ENCODE measurements at regions not wholly inside any gene's neighbourhood (a gene's known extent, or its start where the extent isn't known, plus 50 kb on each side); places are given as distances from the start of the nearest gene placed in this dataset.
"Not testable (repeated sequence)": the region's sequence is repeated elsewhere in the genome, so short reads cannot be mapped to it uniquely, and the experiment has no call there.

GRCh38 chr2:21194147-21194546 is 70.4 kb downstream of the TDRD15 start:
- no peak for DNase-seq

DNA sequence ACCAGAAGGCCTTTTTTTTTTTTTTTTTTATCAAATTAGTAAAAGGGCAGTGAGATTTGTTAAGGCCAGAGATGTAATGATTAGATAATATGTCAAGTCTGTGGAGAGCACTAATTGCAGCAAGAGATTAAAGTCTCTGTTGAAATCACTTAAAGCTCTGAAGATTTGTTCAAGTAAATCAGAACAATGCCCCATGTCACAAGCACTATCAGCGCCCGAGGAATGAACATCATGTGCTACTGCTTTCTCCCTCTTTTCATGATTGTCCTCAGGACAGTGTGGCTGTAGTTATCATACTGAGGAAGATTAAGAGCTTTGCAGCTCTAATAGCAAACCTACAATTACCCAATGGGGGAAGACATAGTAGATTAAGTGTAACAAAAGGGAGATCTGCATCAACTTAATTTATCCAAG is 71.1 kb downstream of the TDRD15 start:
- no peak for DNase-seq

- DNase-seq = no peak
Observed at GRCh38 chr2:21195326-21195725, 71.6 kb downstream of the TDRD15 start.

- DNase-seq = no peak
Observed at GRCh38 chr2:21198637-21199036, 74.9 kb downstream of the TDRD15 start.

- DNase-seq = no peak
Observed at GRCh38 chr2:21203976-21204375, 80.2 kb downstream of the TDRD15 start.

GRCh38 chr2:21214085-21214484 is 90.3 kb downstream of the TDRD15 start:
- not testable (repeated sequence) for DNase-seq

- no peak for DNase-seq
Observed at GRCh38 chr2:21217442-21217841, 93.7 kb downstream of the TDRD15 start.

DNA sequence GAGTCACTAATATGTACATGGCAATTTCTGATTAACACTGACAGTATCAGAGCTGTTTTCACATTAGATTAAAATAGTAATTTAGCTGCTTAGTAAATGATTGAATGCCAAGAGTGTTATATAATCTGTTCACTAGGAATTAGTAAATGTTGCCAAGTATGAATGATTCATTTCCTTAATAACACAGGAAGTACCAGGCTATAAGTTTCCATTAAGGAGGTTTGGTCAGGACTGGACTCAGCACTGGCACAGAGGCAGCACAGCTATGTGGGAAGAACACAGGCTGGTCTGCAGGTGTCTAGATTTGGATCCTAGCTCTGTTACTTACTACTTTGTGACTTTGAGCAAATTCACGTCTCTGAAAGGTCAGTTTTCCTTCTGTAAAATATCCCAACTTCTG is 97.2 kb downstream of the TDRD15 start:
- no peak for DNase-seq

GRCh38 chr2:21223618-21224017 is 99.8 kb downstream of the TDRD15 start:
- no peak for DNase-seq

GRCh38 chr2:21228041-21228895 is 104.5 kb downstream of the TDRD15 start:
- no peak for DNase-seq

DNA sequence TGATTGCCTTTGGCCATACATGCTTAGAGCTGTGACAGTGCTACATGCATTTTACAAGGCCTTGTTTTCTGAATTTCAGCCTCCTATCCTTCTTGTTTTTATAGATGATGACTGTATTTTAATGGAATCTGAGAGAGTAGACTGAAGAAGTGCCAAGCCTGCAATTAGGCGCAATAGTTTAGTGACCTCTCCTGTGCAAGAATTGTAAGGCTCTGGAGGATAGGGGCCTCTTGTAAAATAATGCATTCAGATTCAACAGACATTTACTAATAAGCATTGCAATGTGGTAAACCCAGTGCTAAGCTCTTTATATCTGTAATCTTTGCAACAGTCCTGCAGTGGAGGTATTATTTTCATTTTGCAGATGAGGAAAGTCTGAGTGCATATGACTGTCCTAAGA is 105.5 kb downstream of the TDRD15 start:
- DNase-seq = no peak

GRCh38 chr2:21230140-21230539 is 106.4 kb downstream of the TDRD15 start:
- DNase-seq = no peak

GRCh38 chr2:21231985-21232384 is 108.2 kb downstream of the TDRD15 start:
- DNase-seq = no peak

GRCh38 chr2:21233194-21233593 is 109.4 kb downstream of the TDRD15 start:
- no peak for DNase-seq

GRCh38 chr2:21234001-21234400 is 110.2 kb downstream of the TDRD15 start:
- no peak for DNase-seq

- DNase-seq = no peak
Observed at GRCh38 chr2:21234464-21235120, 110.8 kb downstream of the TDRD15 start.

GRCh38 chr2:21239749-21240148 is 116.0 kb downstream of the TDRD15 start:
- not testable (repeated sequence) for DNase-seq

GRCh38 chr2:21244161-21244560 is 120.4 kb downstream of the TDRD15 start:
- no peak for DNase-seq

DNA sequence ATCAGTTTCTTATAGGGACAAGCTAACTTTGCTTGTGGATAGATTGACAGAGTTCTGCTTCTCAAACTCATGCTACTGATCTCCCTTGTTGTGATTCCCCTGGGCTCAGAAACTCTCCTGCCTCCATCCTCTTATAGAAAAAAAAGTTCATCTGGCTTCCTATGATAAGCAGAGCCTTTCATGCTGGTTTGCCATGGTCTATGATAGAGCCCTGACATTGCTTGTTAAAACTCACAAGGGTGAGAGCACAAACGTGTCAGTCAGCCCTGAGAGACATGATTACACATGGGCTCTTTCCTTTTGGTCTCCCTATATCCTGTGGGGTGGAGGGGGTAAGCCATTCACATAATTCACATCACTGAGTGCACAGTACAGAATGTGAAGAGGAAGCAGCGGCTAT is 121.8 kb downstream of the TDRD15 start:
- DNase-seq = no peak

DNA sequence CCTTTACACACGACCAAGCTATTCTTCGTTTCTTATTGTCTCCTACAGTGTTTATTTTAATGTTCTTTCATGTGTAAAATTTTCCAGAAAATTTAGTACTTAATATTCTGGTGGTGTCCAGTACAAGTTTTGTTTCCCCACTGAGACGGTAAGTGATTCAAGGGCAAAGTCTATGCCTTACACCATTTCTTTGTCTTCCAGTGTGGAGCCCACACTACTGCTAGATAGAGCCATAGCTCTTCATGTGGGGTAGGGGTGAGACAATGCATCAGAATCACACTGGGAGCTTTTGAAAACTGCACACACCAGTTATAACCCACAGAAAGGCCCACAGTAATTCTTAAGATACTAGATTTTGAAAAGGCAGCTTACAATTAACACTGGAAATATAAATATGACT is 125.6 kb downstream of the TDRD15 start:
- no peak for DNase-seq

DNA sequence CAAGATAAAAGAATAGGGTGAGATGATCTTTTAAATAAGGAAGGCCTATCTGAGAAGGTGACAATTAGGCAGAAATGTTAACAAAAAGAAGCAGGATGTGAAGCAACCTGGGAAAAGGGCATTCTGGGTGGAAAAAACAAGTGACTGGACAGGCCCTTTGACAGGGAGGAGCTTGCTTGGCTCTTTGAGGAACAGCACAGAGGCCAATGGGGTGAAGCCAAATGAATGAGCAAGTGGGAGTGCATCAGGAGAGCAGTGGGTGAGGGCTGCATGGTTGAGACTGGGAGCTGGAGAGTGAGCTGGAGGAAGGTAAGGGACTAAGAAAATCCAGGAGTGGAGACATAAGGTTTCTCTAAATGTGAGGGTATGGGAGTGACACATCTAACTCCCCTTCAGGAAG is 126.9 kb downstream of the TDRD15 start:
- no peak for DNase-seq

GRCh38 chr2:21251216-21251980 is 127.6 kb downstream of the TDRD15 start:
- DNase-seq = no peak

GRCh38 chr2:21253311-21254027 is 129.7 kb downstream of the TDRD15 start:
- DNase-seq = no peak
